AG04450 (cell line): ENCODE measurements at regions not wholly inside any gene's neighbourhood (a gene's known extent, or its start where the extent isn't known, plus 50 kb on each side); places are given as distances from the start of the nearest gene placed in this dataset.
"Not testable (repeated sequence)": the region's sequence is repeated elsewhere in the genome, so short reads cannot be mapped to it uniquely, and the experiment has no call there.

Source experiments
- CTCF ChIA-PET: fragments of 300-600, 350-600 bp; formaldehyde crosslinking; extraction: SDS; loops from one replicate; lab custom pipeline; 2022; ENCODE audit warnings: antibody characterized with exemption, inconsistent platforms; lab: Charles Lee
- POLR2A ChIA-PET: fragments of 350-600 bp; formaldehyde crosslinking; extraction: SDS; loops from one replicate; lab custom pipeline; 2021; ENCODE audit warnings: antibody characterized with exemption, inconsistent platforms; lab: Yijun Ruan, JAX
- DNase-seq: peaks from one replicate; pipeline ENCODE4 v3.0.0-alpha.2; 2011; ENCODE audit warnings: low read depth, low spot score
- H3K27ac ChIP-seq: one replicate; pipeline ENCODE4 v1.5.1; 2012; ENCODE audit warnings: low read depth, low read length, control low read depth
- H3K27me3 ChIP-seq: one replicate; pipeline ENCODE4 v1.6.0; 2012; ENCODE audit warnings: low read length; ENCODE audit not compliant: control insufficient read depth, insufficient read depth
- H3K4me3 ChIP-seq: 2 replicates; pipeline ENCODE4 v1.5.1; 2011; ENCODE audit warnings: mild to moderate bottlenecking, low read depth, low read length, control low read depth
- H3K9me3 ChIP-seq: 2 replicates; pipeline ENCODE4 v1.5.1; 2012; ENCODE audit warnings: low read length; ENCODE audit not compliant: control insufficient read depth, insufficient read depth
- CTCF ChIP-seq: IDR thresholded peaks from 2 replicates; pipeline ENCODE4 v1.5.1; 2011; ENCODE audit warnings: low read depth, low read length, control low read depth, inconsistent platforms

GRCh38 chr3:38957296-38957695 lies 94.4 kb downstream of the SCN11A start:
- no peak for TF ChIP-seq CTCF
- Histone ChIP-seq H3K27me3 (peaks cover 2% of the 10 kb centered on the region), H3K9me3 (no peaks in the 10 kb centered on the region), H3K27ac (no peak overlapping the region), H3K4me3 (no peak overlapping the region)
- DNase-seq, result no peak
- CTCF ChIA-PET, result interaction anchor here (0.6 to 3.0 kb wide), 3 partner anchors 27 to 849 kb away, joined by 3 to 10 read pairs (median 6); no protein-coding TSS in a partner anchor
- POLR2A ChIA-PET, result no interaction called here

GRCh38 chr3:38952721-38953120 lies 99.0 kb downstream of the SCN11A start:
- no peak for DNase-seq
- H3K9me3 ChIP-seq, result no peaks in the 10 kb centered on the region
- CTCF ChIA-PET, result interaction anchor here (2.1 kb wide), 1 partner anchor 8 kb away, joined by 4 read pairs; no protein-coding TSS in a partner anchor
- H3K4me3 ChIP-seq, result no peak overlapping the region
- peaks cover 2% of the 10 kb centered on the region for H3K27me3 ChIP-seq
- POLR2A ChIA-PET, result no interaction called here
- H3K27ac ChIP-seq, result no peak overlapping the region
- no peak for TF ChIP-seq CTCF

GRCh38 chr3:38951167-38951566 lies 100.6 kb downstream of the SCN11A start:
- H3K27me3 ChIP-seq, result not testable (repeated sequence)

GRCh38 chr3:38950581-38950980 lies 101.2 kb downstream of the SCN11A start:
- CTCF ChIA-PET, result no interaction called here
- DNase-seq, result no peak
- POLR2A ChIA-PET, result no interaction called here
- Histone ChIP-seq H3K27me3 (no peaks in the 10 kb centered on the region), H3K4me3 (no peak overlapping the region), H3K9me3 (no peaks in the 10 kb centered on the region), H3K27ac (no peak overlapping the region)
- no peak for TF ChIP-seq CTCF

More at GRCh38 chr3:38951167-38951566, 100.6 kb downstream of the SCN11A start:
- DNase-seq, H3K27ac ChIP-seq, POLR2A ChIA-PET, H3K4me3 ChIP-seq, H3K9me3 ChIP-seq: not testable (repeated sequence)
- CTCF ChIA-PET, result interaction anchor here (2.1 kb wide), 1 partner anchor 10 kb away, joined by 4 read pairs; no protein-coding TSS in a partner anchor

GRCh38 chr3:38949994-38950393 lies 101.8 kb downstream of the SCN11A start:
- no peak for DNase-seq

More at GRCh38 chr3:38949994-38950393, 101.8 kb downstream of the SCN11A start:
- TF ChIP-seq CTCF, result no peak
- no peaks in the 10 kb centered on the region for H3K27me3 ChIP-seq
- ChIA-PET CTCF (no interaction called here), POLR2A (no interaction called here)
- H3K4me3 ChIP-seq, result no peak overlapping the region
- no peak overlapping the region for H3K27ac ChIP-seq
- no peaks in the 10 kb centered on the region for H3K9me3 ChIP-seq
